ENCODE measurements at regions not wholly inside any gene's neighbourhood (a gene's known extent, or its start where the extent isn't known, plus 50 kb on each side); places are given as distances from the start of the nearest gene placed in this dataset.

DNA sequence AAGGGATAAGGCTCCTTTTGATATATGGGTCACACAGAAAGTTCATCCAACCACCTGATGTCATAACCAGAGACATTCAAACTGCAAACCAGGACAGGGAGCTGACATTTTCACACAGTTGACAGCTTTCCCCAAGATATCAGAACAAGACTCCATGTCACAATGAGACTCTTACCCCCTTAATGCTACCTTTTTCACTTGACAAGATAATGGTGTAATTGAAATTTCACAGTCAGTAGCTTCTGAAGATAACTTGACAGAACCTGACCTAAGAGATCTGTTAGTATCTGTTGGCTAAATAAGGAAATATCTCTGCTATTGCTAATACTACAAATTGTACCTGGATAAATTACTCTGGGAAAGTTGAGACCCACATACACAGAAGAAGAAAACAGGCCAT is 187.3 kb downstream of the C12orf50 start:
- TF ChIP-seq, protein P1, sequence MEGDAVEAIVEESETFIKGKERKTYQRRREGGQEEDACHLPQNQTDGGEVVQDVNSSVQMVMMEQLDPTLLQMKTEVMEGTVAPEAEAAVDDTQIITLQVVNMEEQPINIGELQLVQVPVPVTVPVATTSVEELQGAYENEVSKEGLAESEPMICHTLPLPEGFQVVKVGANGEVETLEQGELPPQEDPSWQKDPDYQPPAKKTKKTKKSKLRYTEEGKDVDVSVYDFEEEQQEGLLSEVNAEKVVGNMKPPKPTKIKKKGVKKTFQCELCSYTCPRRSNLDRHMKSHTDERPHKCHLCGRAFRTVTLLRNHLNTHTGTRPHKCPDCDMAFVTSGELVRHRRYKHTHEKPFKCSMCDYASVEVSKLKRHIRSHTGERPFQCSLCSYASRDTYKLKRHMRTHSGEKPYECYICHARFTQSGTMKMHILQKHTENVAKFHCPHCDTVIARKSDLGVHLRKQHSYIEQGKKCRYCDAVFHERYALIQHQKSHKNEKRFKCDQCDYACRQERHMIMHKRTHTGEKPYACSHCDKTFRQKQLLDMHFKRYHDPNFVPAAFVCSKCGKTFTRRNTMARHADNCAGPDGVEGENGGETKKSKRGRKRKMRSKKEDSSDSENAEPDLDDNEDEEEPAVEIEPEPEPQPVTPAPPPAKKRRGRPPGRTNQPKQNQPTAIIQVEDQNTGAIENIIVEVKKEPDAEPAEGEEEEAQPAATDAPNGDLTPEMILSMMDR (IDR thresholded peaks at IDR 0.05; ENCODE audit: extremely low read depth in 1 of 2, insufficient read depth in 1 of 2, low read depth in 1 of 2, low read length in 2 of 2) = no peak
- no peak for TF ChIP-seq MYC (IDR thresholded peaks at IDR 0.05; ENCODE audit: low read depth, low read length)
- no peak for TF ChIP-seq POLR2A (IDR thresholded peaks at IDR 0.05; ENCODE audit: low read depth, low read length)
- no peak for TF ChIP-seq EZH2 (IDR thresholded peaks at IDR 0.05; ENCODE audit: borderline replicate concordance, low read depth, low read length, severe bottlenecking)

Data from endothelial cell of umbilical vein (primary cell).